Left ventricle myocardium inferior (tissue), 1 donor: ENCODE measurements at regions not wholly inside any gene's neighbourhood (a gene's known extent, or its start where the extent isn't known, plus 50 kb on each side); places are given as distances from the start of the nearest gene placed in this dataset.

Experiments
- DNase-seq: peaks from one replicate; pipeline ENCODE4 v3.0.0-alpha.2; 2020
- H3K27ac ChIP-seq: fragments of 200-600 bp; replicated peaks from 2 replicates; pipeline ENCODE4 v1.8.0; 2021
- H3K27me3 ChIP-seq: fragments of 200-600 bp; 2 replicates; pipeline ENCODE4 v1.8.0; 2021; ENCODE audit warnings: low read depth
- H3K36me3 ChIP-seq: fragments of 200-600 bp; 2 replicates; pipeline ENCODE4 v1.8.0; 2021
- H3K4me1 ChIP-seq: fragments of 200-600 bp; 2 replicates; pipeline ENCODE4 v1.8.0; 2021
- H3K4me3 ChIP-seq: fragments of 200-600 bp; 2 replicates; pipeline ENCODE4 v1.8.0; 2021; ENCODE audit warnings: mild to moderate bottlenecking, moderate library complexity
- H3K9me3 ChIP-seq: fragments of 200-600 bp; replicated peaks from 2 replicates; pipeline ENCODE4 v1.8.0; 2021
- CTCF ChIP-seq: fragments of 200-600 bp; IDR thresholded peaks from 2 replicates; pipeline ENCODE4 v1.8.0; 2021; ENCODE audit warnings: antibody characterized with exemption, mild to moderate bottlenecking, borderline replicate concordance
- intact Hi-C: fragments of 100-400 bp; cut with micrococcal nuclease; formaldehyde crosslinking; loops from one replicate; pipeline ENCODE4 v1.11.0; 2022
- donor health status: DM: no; HTN: yes; CAD: no; lungs with severe emphysema.

GRCh38 chr3:137343283-137343682 lies 385.5 kb downstream of the IL20RB start:
- DNase-seq, result no peak
- intact Hi-C loops, result no loop called here
- no peak overlapping the region for H3K27ac ChIP-seq
- no peaks in the 10 kb centered on the region for H3K27me3 ChIP-seq
- no peak overlapping the region for H3K4me3 ChIP-seq
- H3K36me3 ChIP-seq, result no peaks in the 10 kb centered on the region
- TF ChIP-seq CTCF, result no peak
- no peaks in the 10 kb centered on the region for H3K4me1 ChIP-seq
- H3K9me3 ChIP-seq, result peaks cover 10% of the 10 kb centered on the region

GRCh38 chr3:137347132-137347531 lies 389.3 kb downstream of the IL20RB start:
- no peak for TF ChIP-seq CTCF
- Histone ChIP-seq H3K9me3 (no peaks in the 10 kb centered on the region), H3K4me3 (no peak overlapping the region), H3K27me3 (no peaks in the 10 kb centered on the region), H3K4me1 (no peaks in the 10 kb centered on the region), H3K27ac (no peak overlapping the region), H3K36me3 (no peaks in the 10 kb centered on the region)
- intact Hi-C loops, result no loop called here
- DNase-seq, result no peak

GRCh38 chr3:137347817-137348368 lies 390.1 kb downstream of the IL20RB start:
- H3K4me3 ChIP-seq, result no peak overlapping the region
- no peak overlapping the region for H3K27ac ChIP-seq
- intact Hi-C loops, result no loop called here
- no peak for TF ChIP-seq CTCF
- no peaks in the 10 kb centered on the region for H3K4me1 ChIP-seq
- no peak for DNase-seq
- no peaks in the 10 kb centered on the region for H3K36me3 ChIP-seq
- no peaks in the 10 kb centered on the region for H3K9me3 ChIP-seq
- no peaks in the 10 kb centered on the region for H3K27me3 ChIP-seq

GRCh38 chr3:137348936-137349335 lies 391.2 kb downstream of the IL20RB start:
- Histone ChIP-seq H3K27me3 (no peaks in the 10 kb centered on the region), H3K27ac (no peak overlapping the region), H3K36me3 (no peaks in the 10 kb centered on the region), H3K4me3 (no peak overlapping the region), H3K9me3 (no peaks in the 10 kb centered on the region), H3K4me1 (no peaks in the 10 kb centered on the region)
- TF ChIP-seq CTCF, result no peak
- no peak for DNase-seq
- intact Hi-C loops, result no loop called here

- H3K27me3 ChIP-seq, result no peaks in the 10 kb centered on the region
- no peak overlapping the region for H3K4me3 ChIP-seq
- intact Hi-C loops, result no loop called here
- H3K27ac ChIP-seq, result no peak overlapping the region
- H3K36me3 ChIP-seq, result no peaks in the 10 kb centered on the region
- H3K4me1 ChIP-seq, result no peaks in the 10 kb centered on the region
- no peak for TF ChIP-seq CTCF
- DNase-seq, result no peak
- no peaks in the 10 kb centered on the region for H3K9me3 ChIP-seq
Observed at GRCh38 chr3:137349557-137350348, 392.0 kb downstream of the IL20RB start.
